ENCODE measurements at regions not wholly inside any gene's neighbourhood (a gene's known extent, or its start where the extent isn't known, plus 50 kb on each side); places are given as distances from the start of the nearest gene placed in this dataset.
A peak's percentile ranks its signal among the peaks of the same experiment; 100 is the strongest.

DNA sequence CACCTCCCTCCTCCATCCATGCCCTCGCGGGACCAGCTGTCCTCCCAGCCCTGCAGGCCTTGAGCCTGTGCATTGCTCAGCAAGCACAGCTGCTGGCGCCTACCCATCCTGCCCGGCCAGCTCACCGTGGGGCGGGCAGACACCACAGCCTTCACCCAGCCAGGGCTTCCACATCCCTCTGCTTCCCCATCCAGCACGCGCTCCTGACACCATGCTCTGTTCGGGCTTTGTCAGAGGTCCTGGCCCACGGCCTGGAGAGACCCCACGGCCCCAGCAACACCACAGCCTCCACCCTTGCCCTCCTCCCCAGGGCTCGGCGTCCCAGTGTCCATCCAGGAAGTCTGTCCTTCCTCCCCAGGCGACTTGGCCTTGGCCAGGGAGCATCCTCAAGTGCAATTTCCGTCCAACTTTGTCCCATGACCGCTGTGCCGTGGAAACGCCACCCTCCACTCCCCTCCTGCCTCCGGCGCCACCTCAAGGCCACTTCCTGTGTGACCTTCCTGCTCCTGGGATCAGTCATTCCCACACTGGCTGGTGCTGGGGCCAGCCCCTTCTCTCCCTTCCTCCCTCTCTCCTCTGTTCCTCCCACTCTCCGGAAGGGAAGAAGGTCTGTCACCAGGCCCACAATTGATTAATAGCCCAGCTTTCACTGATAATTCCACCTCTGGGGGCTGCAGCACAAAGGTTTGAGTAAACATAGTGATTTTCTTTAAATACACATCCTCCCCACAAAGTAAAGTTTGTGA lies 71.5 kb upstream of the SMNDC1 start:
- no peaks in the 10 kb centered on the region for H3K27me3 Mint-ChIP-seq
- peak overlapping the region; percentile 52 for H3K4me3 Mint-ChIP-seq (ENCODE audit: low read depth)
- DNase-seq (ENCODE audit: low spot score, unreplicated experiment): peak; percentile 28
- no peaks in the 10 kb centered on the region for H3K9me3 Mint-ChIP-seq (ENCODE audit: low read depth)
- no peaks in the 10 kb centered on the region for H3K36me3 Mint-ChIP-seq (ENCODE audit: insufficient read depth)
- peaks cover 28% of the 10 kb centered on the region for H3K4me1 Mint-ChIP-seq (ENCODE audit: low read depth)
- TF ChIP-seq, protein P1, sequence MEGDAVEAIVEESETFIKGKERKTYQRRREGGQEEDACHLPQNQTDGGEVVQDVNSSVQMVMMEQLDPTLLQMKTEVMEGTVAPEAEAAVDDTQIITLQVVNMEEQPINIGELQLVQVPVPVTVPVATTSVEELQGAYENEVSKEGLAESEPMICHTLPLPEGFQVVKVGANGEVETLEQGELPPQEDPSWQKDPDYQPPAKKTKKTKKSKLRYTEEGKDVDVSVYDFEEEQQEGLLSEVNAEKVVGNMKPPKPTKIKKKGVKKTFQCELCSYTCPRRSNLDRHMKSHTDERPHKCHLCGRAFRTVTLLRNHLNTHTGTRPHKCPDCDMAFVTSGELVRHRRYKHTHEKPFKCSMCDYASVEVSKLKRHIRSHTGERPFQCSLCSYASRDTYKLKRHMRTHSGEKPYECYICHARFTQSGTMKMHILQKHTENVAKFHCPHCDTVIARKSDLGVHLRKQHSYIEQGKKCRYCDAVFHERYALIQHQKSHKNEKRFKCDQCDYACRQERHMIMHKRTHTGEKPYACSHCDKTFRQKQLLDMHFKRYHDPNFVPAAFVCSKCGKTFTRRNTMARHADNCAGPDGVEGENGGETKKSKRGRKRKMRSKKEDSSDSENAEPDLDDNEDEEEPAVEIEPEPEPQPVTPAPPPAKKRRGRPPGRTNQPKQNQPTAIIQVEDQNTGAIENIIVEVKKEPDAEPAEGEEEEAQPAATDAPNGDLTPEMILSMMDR (IDR thresholded peaks at IDR 0.05; ENCODE audit: unreplicated experiment): peak; percentile 28
- peak overlapping the region; percentile 96 for H3K27ac Mint-ChIP-seq

DNA sequence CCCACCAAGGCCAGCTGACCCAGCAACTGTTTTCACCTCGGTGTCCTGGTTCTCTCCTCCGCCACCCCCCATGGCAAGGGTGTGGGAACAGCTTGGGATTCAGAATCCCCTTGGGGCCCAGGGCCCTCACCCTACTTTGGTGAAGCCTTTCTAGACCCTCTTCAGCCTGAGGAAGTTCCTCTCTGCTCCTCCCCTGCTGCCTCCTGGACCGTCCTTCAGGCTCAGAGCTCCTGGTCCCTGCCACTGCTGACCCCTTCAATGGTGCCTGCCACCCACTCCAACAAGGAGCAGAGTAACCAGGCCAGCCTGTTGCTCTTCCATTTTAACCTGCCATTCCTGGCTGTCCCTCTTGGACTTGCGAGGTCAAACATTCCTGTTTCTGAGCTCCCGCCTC lies 72.0 kb upstream of the SMNDC1 start:
- TF ChIP-seq, protein P1 (IDR thresholded peaks at IDR 0.05; ENCODE audit: unreplicated experiment): no peak
- Mint-ChIP-seq H3K27ac (peak overlapping the region; percentile 96), H3K4me3 (ENCODE audit: low read depth) (peak overlapping the region; percentile 52), H3K9me3 (ENCODE audit: low read depth) (no peaks in the 10 kb centered on the region), H3K27me3 (no peaks in the 10 kb centered on the region), H3K4me1 (ENCODE audit: low read depth) (peaks cover 28% of the 10 kb centered on the region), H3K36me3 (ENCODE audit: insufficient read depth) (no peaks in the 10 kb centered on the region)
- DNase-seq (ENCODE audit: low spot score, unreplicated experiment): no peak

DNA sequence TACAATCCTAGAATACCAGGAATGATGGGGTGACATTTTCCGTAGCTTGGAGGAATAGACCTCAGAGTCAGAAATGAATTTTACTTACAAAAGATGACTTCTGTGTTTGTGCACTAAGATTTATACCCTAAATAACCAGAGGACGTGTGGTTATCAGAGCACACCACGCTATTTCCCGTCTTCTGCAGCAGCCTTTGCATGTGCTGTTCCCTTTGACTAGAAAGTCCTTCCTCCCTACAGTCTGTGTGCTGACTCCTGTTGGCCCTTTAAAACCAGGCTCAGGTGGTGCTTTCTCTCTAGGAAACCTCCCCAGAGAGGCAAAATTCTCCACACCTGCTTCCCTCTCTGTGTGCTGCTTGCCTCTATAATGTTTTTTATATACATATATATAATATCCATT lies 73.3 kb upstream of the SMNDC1 start:
- H3K9me3 Mint-ChIP-seq (ENCODE audit: low read depth): no peaks in the 10 kb centered on the region
- TF ChIP-seq, protein P1 (IDR thresholded peaks at IDR 0.05; ENCODE audit: unreplicated experiment): no peak
- H3K4me3 Mint-ChIP-seq (ENCODE audit: low read depth): no peak overlapping the region
- DNase-seq (ENCODE audit: low spot score, unreplicated experiment): no peak
- peaks cover 31% of the 10 kb centered on the region for H3K4me1 Mint-ChIP-seq (ENCODE audit: low read depth)
- H3K36me3 Mint-ChIP-seq (ENCODE audit: insufficient read depth): no peaks in the 10 kb centered on the region
- peak overlapping the region; percentile 89 for H3K27ac Mint-ChIP-seq
- H3K27me3 Mint-ChIP-seq: no peaks in the 10 kb centered on the region

DNA sequence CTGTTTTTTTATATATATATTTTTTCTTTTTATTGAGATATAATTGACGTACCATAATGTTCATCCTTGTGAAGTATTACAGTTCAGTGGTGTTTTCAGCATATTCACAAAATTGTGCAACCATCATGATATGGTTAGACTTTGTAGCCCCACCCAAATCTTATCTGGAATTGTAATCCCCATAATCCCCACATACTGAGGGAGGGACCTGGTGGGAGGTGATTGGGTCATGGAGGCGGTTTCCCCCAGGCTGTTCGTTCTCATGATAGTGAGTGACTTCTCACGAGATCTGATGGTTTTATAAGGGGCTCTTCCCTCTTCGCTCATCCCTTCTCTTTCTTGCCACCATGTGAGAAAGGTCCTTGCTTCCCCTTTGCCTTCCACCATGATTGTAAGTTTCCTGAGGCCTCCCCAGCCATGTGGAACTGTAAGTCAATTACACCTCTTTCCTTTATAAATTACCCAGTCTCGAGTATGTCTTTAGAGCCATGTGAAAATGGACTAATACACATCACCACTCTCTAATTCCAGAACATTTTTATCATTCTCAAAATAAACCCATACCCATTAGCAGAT lies 73.9 kb upstream of the SMNDC1 start:
- Mint-ChIP-seq H3K4me3 (ENCODE audit: low read depth) (no peak overlapping the region), H3K27ac (peak overlapping the region; percentile 46), H3K27me3 (no peaks in the 10 kb centered on the region), H3K9me3 (ENCODE audit: low read depth) (peaks cover 3% of the 10 kb centered on the region), H3K4me1 (ENCODE audit: low read depth) (peaks cover 31% of the 10 kb centered on the region), H3K36me3 (ENCODE audit: insufficient read depth) (no peaks in the 10 kb centered on the region)
- TF ChIP-seq, protein P1 (IDR thresholded peaks at IDR 0.05; ENCODE audit: unreplicated experiment): no peak
- DNase-seq (ENCODE audit: low spot score, unreplicated experiment): no peak

DNA sequence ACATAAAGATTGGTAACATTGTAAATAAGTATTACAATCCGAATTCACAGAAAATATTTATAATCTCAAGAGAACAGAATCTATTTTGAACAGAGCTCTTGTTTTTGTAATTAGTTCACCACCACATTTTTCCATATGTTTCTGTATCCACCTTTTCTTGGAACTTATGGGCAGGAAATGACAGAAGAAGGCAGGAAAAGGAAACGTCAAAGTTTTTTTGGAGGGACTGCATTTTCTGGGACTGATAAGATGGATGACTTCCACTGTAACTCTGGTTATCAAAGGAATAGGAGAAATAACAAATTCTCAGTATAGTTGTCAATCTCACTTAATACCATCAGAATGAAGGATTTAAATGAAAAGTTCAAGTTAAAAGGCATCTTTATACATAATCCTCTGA lies 75.1 kb upstream of the SMNDC1 start:
- TF ChIP-seq, protein P1 (IDR thresholded peaks at IDR 0.05; ENCODE audit: unreplicated experiment): no peak
- peaks cover 5% of the 10 kb centered on the region for H3K9me3 Mint-ChIP-seq (ENCODE audit: low read depth)

More for the DNA sequence above, 75.1 kb upstream of the SMNDC1 start:
- Mint-ChIP-seq H3K27ac (no peak overlapping the region), H3K36me3 (ENCODE audit: insufficient read depth) (no peaks in the 10 kb centered on the region), H3K4me1 (ENCODE audit: low read depth) (peaks cover 28% of the 10 kb centered on the region), H3K27me3 (no peaks in the 10 kb centered on the region), H3K4me3 (ENCODE audit: low read depth) (no peak overlapping the region)
- no peak for DNase-seq (ENCODE audit: low spot score, unreplicated experiment)
